Medulla oblongata (tissue), 1 donor: ENCODE measurements at regions not wholly inside any gene's neighbourhood (a gene's known extent, or its start where the extent isn't known, plus 50 kb on each side); places are given as distances from the start of the nearest gene placed in this dataset.

Source experiments
- DNase-seq: peaks from one replicate; pipeline ENCODE4 v3.0.0-alpha.2; 2015; ENCODE audit errors: extremely low spot score

GRCh38 chr4:180207921-180208320 lies 2035.3 kb upstream of the TENM3 start:
- no peak for DNase-seq

GRCh38 chr4:180217070-180217469 lies 2026.1 kb upstream of the TENM3 start:
- no peak for DNase-seq

- DNase-seq = no peak
These were observed 2024.1 kb upstream of the TENM3 start for GRCh38 chr4:180219080-180219479.

- DNase-seq = no peak
These were observed 2017.2 kb upstream of the TENM3 start for GRCh38 chr4:180225977-180226376.

- no peak for DNase-seq
These were observed 2008.5 kb upstream of the TENM3 start for GRCh38 chr4:180234730-180235129.

GRCh38 chr4:180240670-180241069 lies 2002.5 kb upstream of the TENM3 start:
- DNase-seq = no peak

GRCh38 chr4:180253419-180253818 lies 1989.8 kb upstream of the TENM3 start:
- DNase-seq = no peak

- DNase-seq = no peak
These were observed 1981.9 kb upstream of the TENM3 start for GRCh38 chr4:180261346-180261745.

- no peak for DNase-seq
These were observed 1963.1 kb upstream of the TENM3 start for GRCh38 chr4:180280076-180280475.

- DNase-seq = no peak
These were observed 1962.4 kb upstream of the TENM3 start for GRCh38 chr4:180280726-180281297.

GRCh38 chr4:180281724-180282123 lies 1961.5 kb upstream of the TENM3 start:
- no peak for DNase-seq

- no peak for DNase-seq
These were observed 1958.9 kb upstream of the TENM3 start for GRCh38 chr4:180284267-180284666.

- DNase-seq = no peak
These were observed 1957.4 kb upstream of the TENM3 start for GRCh38 chr4:180285796-180286195.

GRCh38 chr4:180292339-180292738 lies 1950.9 kb upstream of the TENM3 start:
- no peak for DNase-seq

- no peak for DNase-seq
These were observed 1947.1 kb upstream of the TENM3 start for GRCh38 chr4:180296036-180296599.

- no peak for DNase-seq
These were observed 1938.9 kb upstream of the TENM3 start for GRCh38 chr4:180304321-180304720.

GRCh38 chr4:180310616-180311015 lies 1932.6 kb upstream of the TENM3 start:
- DNase-seq = no peak

GRCh38 chr4:180314972-180315371 lies 1928.2 kb upstream of the TENM3 start:
- DNase-seq = no peak

- no peak for DNase-seq
These were observed 1912.7 kb upstream of the TENM3 start for GRCh38 chr4:180330521-180330920.

- no peak for DNase-seq
These were observed 1910.0 kb upstream of the TENM3 start for GRCh38 chr4:180333162-180333561.

- DNase-seq = no peak
These were observed 1907.6 kb upstream of the TENM3 start for GRCh38 chr4:180335566-180335965.

GRCh38 chr4:180336494-180337090 lies 1906.6 kb upstream of the TENM3 start:
- no peak for DNase-seq

GRCh38 chr4:180341926-180342325 lies 1901.3 kb upstream of the TENM3 start:
- no peak for DNase-seq

- DNase-seq = no peak
These were observed 1892.3 kb upstream of the TENM3 start for GRCh38 chr4:180350901-180351300.
